ENCODE measurements at regions not wholly inside any gene's neighbourhood (a gene's known extent, or its start where the extent isn't known, plus 50 kb on each side); places are given as distances from the start of the nearest gene placed in this dataset.

DNA sequence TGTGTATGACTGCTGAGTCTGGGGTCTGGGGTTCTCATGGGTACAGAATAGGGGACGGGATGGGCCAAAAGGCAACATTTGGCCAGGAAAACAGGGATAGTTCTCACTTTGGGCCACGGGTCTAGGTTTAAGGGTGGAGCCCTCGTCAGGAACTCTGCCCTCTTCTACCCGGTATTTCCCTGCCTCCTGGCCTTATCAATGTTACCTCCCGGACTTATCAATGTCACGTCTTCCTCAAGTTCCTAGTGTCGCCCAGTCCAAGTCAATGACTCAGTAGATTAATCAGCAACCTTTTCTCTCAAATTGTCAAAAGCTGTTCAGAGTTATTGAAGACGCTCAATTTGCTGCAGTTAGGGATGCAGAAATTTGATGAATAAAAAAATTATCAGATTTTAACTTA is 234.8 kb downstream of the B3GLCT start:
- TF ChIP-seq TGIF2 (CRISPR knock-in tag; IDR thresholded peaks at IDR 0.05) (no peak), MTA2 (IDR thresholded peaks at IDR 0.05; ENCODE audit: low read depth) (no peak), HDAC6 (IDR thresholded peaks at IDR 0.05; ENCODE audit: low read depth, low read length) (no peak), IRF2 (CRISPR knock-in tag; IDR thresholded peaks at IDR 0.05) (no peak), TAF15 (IDR thresholded peaks at IDR 0.05; ENCODE audit: low read depth, low read length) (no peak)
- no peak for ATAC-seq
- Histone ChIP-seq H3K79me2 (ENCODE audit: control insufficient read depth, insufficient read depth, low read length) (no peaks in the 10 kb centered on the region), H3K9me1 (ENCODE audit: control insufficient read depth, insufficient read depth, low read length) (no peaks in the 10 kb centered on the region), H3K4me1 (replicated peaks in 1 of 2; ENCODE audit: control insufficient read depth in 2 of 2, insufficient read depth in 2 of 2, low read length in 2 of 2) (no peaks in the 10 kb centered on the region), H3K27me3 (ENCODE audit: control insufficient read depth in 2 of 2, insufficient read depth in 2 of 2, low read length in 2 of 2) (no peaks in the 10 kb centered on the region), H3K9me3 (replicated peaks; ENCODE audit: control insufficient read depth, insufficient read depth, low read depth, low read length) (no peaks in the 10 kb centered on the region), H2AFZ (ENCODE audit: low read depth, low read length) (no peak overlapping the region), H3K27ac (ENCODE audit: extremely low read depth, low read depth, low read length) (no peak overlapping the region), H4K20me1 (replicated peaks; ENCODE audit: control insufficient read depth, insufficient read depth, low read length) (no peaks in the 10 kb centered on the region), H3K4me3 (no peak overlapping the region), H3K9ac (ENCODE audit: insufficient read depth in 1 of 2, low read depth in 2 of 2, low read length in 2 of 2) (no peak overlapping the region), H3K36me3 (ENCODE audit: control insufficient read depth, insufficient read depth, low read length) (no peaks in the 10 kb centered on the region), H3K4me2 (ENCODE audit: insufficient read depth, low read length) (no peak overlapping the region)
- ChIA-PET POLR2A (no interaction called here), CTCF (ENCODE audit: low intra/inter-chr PET ratio) (no interaction called here)
- intact Hi-C loops (cut with micrococcal nuclease) (no loop called here), in situ Hi-C loops (cut with MboI) (loop anchor here (5.0 kb wide), 1 partner anchor 303 kb away; the partner anchor contains the start of gene RXFP2)
- 2% methylated on average over 7 of the region's 8 CpGs for WGBS (ENCODE audit: insufficient coverage, low coverage, missing lambda C conversion rate)
- no TSS peak for BruUV-seq (replicated peaks)
- FAIRE-seq = no peak
- DNase-seq (ENCODE audit: extremely low read depth in 1 of 4, low spot score in 3 of 4) = no peak

DNA sequence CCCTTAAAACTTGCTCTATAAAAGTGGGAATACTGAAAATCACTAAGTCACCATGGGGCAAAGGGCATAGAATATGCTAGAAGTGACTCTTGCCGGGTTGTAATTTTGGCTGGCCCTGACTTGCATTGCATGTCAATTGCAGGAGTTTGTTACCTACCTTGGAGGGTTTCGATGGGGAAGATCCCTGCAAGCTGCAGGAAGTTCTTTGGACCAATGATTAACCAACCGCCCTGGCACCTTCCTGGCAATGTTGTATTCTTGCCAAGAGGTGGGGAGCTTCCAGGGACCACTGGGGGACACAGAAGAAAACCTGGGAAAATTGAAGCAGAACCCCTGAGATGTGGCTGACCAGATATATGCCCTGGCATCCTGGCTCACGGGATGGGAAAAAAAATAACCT is 235.8 kb downstream of the B3GLCT start:
- no peak overlapping the region for H3K27ac ChIP-seq (ENCODE audit: extremely low read depth, low read depth, low read length)
- no peaks in the 10 kb centered on the region for H3K79me2 ChIP-seq (ENCODE audit: control insufficient read depth, insufficient read depth, low read length)
- H3K4me1 ChIP-seq (replicated peaks in 1 of 2; ENCODE audit: control insufficient read depth in 2 of 2, insufficient read depth in 2 of 2, low read length in 2 of 2) = no peaks in the 10 kb centered on the region
- no peaks in the 10 kb centered on the region for H3K9me3 ChIP-seq (replicated peaks; ENCODE audit: control insufficient read depth, insufficient read depth, low read depth, low read length)
- H3K27me3 ChIP-seq (ENCODE audit: control insufficient read depth in 2 of 2, insufficient read depth in 2 of 2, low read length in 2 of 2) = no peaks in the 10 kb centered on the region
- in situ Hi-C loops (cut with MboI) = no loop called here
- no peak for DNase-seq (ENCODE audit: extremely low read depth in 1 of 4, low spot score in 3 of 4)
- no peak overlapping the region for H2AFZ ChIP-seq (ENCODE audit: low read depth, low read length)
- WGBS (ENCODE audit: insufficient coverage, low coverage, missing lambda C conversion rate) = 0% methylated on average over 4 of the region's 4 CpGs
- no peak for FAIRE-seq
- ChIA-PET CTCF (ENCODE audit: low intra/inter-chr PET ratio) (no interaction called here), POLR2A (no interaction called here)
- no peaks in the 10 kb centered on the region for H4K20me1 ChIP-seq (replicated peaks; ENCODE audit: control insufficient read depth, insufficient read depth, low read length)
- BruUV-seq (replicated peaks) = no TSS peak
- no peak for TF ChIP-seq KDM1A (IDR thresholded peaks at IDR 0.05)
- TF ChIP-seq, protein P1, sequence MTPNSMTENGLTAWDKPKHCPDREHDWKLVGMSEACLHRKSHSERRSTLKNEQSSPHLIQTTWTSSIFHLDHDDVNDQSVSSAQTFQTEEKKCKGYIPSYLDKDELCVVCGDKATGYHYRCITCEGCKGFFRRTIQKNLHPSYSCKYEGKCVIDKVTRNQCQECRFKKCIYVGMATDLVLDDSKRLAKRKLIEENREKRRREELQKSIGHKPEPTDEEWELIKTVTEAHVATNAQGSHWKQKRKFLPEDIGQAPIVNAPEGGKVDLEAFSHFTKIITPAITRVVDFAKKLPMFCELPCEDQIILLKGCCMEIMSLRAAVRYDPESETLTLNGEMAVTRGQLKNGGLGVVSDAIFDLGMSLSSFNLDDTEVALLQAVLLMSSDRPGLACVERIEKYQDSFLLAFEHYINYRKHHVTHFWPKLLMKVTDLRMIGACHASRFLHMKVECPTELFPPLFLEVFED (CRISPR knock-in tag; conservative IDR thresholded peaks at IDR 0.05) = no peak
- no peak for TF ChIP-seq LCOR (CRISPR knock-in tag; IDR thresholded peaks at IDR 0.05)
- TF ChIP-seq, protein P2, sequence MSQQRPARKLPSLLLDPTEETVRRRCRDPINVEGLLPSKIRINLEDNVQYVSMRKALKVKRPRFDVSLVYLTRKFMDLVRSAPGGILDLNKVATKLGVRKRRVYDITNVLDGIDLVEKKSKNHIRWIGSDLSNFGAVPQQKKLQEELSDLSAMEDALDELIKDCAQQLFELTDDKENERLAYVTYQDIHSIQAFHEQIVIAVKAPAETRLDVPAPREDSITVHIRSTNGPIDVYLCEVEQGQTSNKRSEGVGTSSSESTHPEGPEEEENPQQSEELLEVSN (IDR thresholded peaks at IDR 0.05; ENCODE audit: borderline replicate concordance in 1 of 2, extremely low read depth in 1 of 2, insufficient read depth in 1 of 2, insufficient read length in 1 of 2, low read depth in 1 of 2, low read length in 1 of 2, poor library complexity in 1 of 2, severe bottlenecking in 1 of 2) = no peak
- TF ChIP-seq ERF (CRISPR knock-in tag; IDR thresholded peaks at IDR 0.05) = no peak
- no peak for TF ChIP-seq ILF3 (IDR thresholded peaks at IDR 0.05; ENCODE audit: borderline replicate concordance)
- TF ChIP-seq, protein P3, sequence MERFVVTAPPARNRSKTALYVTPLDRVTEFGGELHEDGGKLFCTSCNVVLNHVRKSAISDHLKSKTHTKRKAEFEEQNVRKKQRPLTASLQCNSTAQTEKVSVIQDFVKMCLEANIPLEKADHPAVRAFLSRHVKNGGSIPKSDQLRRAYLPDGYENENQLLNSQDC (CRISPR knock-in tag; IDR thresholded peaks at IDR 0.05) = no peak
- TF ChIP-seq KDM2B (CRISPR knock-in tag; IDR thresholded peaks at IDR 0.05) = no peak
- TF ChIP-seq SREBF1 (IDR thresholded peaks at IDR 0.05; ENCODE audit: borderline replicate concordance, low read depth, low read length) = no peak
- no peak for TF ChIP-seq NCOR1 (IDR thresholded peaks at IDR 0.05)
- H3K9me1 ChIP-seq (ENCODE audit: control insufficient read depth, insufficient read depth, low read length) = no peaks in the 10 kb centered on the region
- intact Hi-C loops (cut with micrococcal nuclease) = no loop called here
- no peak overlapping the region for H3K4me3 ChIP-seq
- no peak for ATAC-seq
- H3K36me3 ChIP-seq (ENCODE audit: control insufficient read depth, insufficient read depth, low read length) = no peaks in the 10 kb centered on the region
- H3K4me2 ChIP-seq (ENCODE audit: insufficient read depth, low read length) = no peak overlapping the region
- no peak overlapping the region for H3K9ac ChIP-seq (ENCODE audit: insufficient read depth in 1 of 2, low read depth in 2 of 2, low read length in 2 of 2)

Data from K562 (cell line).